H1 (cell line): ENCODE measurements at regions not wholly inside any gene's neighbourhood (a gene's known extent, or its start where the extent isn't known, plus 50 kb on each side); places are given as distances from the start of the nearest gene placed in this dataset.

Experiments used
- KDM1A ChIP-seq: fragments of 200-600, 300-600 bp; sonication (generic); IDR thresholded peaks from 2 replicates; pipeline ENCODE4 v1.7.1; 2016; ENCODE audit warnings: mild to moderate bottlenecking, low read length, borderline replicate concordance
- POLR2AphosphoS5 ChIP-seq: IDR thresholded peaks from 2 replicates; pipeline ENCODE4 v1.6.1; 2011; ENCODE audit warnings: low read depth, low read length
- SAP30 ChIP-seq: fragments of 300-600 bp; sonication (generic); IDR thresholded peaks from 2 replicates; pipeline ENCODE4 v1.7.1; 2012; ENCODE audit warnings: low read length, moderate library complexity, mild to moderate bottlenecking, inconsistent platforms; ENCODE audit not compliant: insufficient read depth, insufficient replicate concordance

GRCh38 chr3:163587342-163587741 lies 1491.0 kb downstream of the SI start (continued):
- TF ChIP-seq SAP30, result no peak
- no peak for TF ChIP-seq POLR2AphosphoS5
- no peak for TF ChIP-seq KDM1A
